Endodermal cell (in vitro differentiated cells): ENCODE measurements at regions not wholly inside any gene's neighbourhood (a gene's known extent, or its start where the extent isn't known, plus 50 kb on each side); places are given as distances from the start of the nearest gene placed in this dataset.

ENCODE experiments used
- DNase-seq: peaks from one replicate; pipeline ENCODE4 v3.0.0-alpha.2; 2017
- H3K27ac ChIP-seq: 2 replicates; pipeline ENCODE4 v1.5.1; 2013; ENCODE audit warnings: mild to moderate bottlenecking, low read depth, low read length, moderate library complexity
- H3K27me3 ChIP-seq: 2 replicates; pipeline ENCODE4 v1.6.1; 2013; ENCODE audit warnings: mild to moderate bottlenecking, low read length, moderate library complexity; ENCODE audit not compliant: insufficient read depth, control insufficient read depth, poor library complexity, severe bottlenecking
- H3K36me3 ChIP-seq: 2 replicates; pipeline ENCODE4 v1.7.0; 2013; ENCODE audit warnings: mild to moderate bottlenecking, low read length, moderate library complexity; ENCODE audit not compliant: control insufficient read depth, insufficient read depth
- H3K4me1 ChIP-seq: one replicate; pipeline ENCODE4 v1.7.0; 2013; ENCODE audit warnings: low read length; ENCODE audit not compliant: control insufficient read depth, insufficient read depth
- H3K4me3 ChIP-seq: 2 replicates; pipeline ENCODE4 v1.5.1; 2013; ENCODE audit warnings: mild to moderate bottlenecking, low read length, moderate library complexity
- H3K9ac ChIP-seq: 2 replicates; pipeline ENCODE4 v1.6.1; 2013; ENCODE audit warnings: mild to moderate bottlenecking, low read length, moderate library complexity; ENCODE audit not compliant: poor library complexity, severe bottlenecking; ENCODE audit errors: extremely low read depth
- H3K9me3 ChIP-seq: 2 replicates; pipeline ENCODE4 v1.6.1; 2013; ENCODE audit warnings: mild to moderate bottlenecking, low read length, moderate library complexity; ENCODE audit not compliant: control insufficient read depth
- H3K27ac Mint-ChIP-seq: 2 replicates; pipeline ENCODE4 v1.8.0; 2020; ENCODE audit warnings: mixed read lengths
- H3K27me3 Mint-ChIP-seq: 2 replicates; pipeline ENCODE4 v1.8.0; 2021; ENCODE audit warnings: mild to moderate bottlenecking, mixed read lengths; ENCODE audit not compliant: insufficient read depth
- H3K36me3 Mint-ChIP-seq: 2 replicates; pipeline ENCODE4 v1.8.0; 2020; ENCODE audit warnings: low read depth, mixed read lengths
- H3K4me1 Mint-ChIP-seq: 2 replicates; pipeline ENCODE4 v1.8.0; 2020; ENCODE audit warnings: mixed read lengths
- H3K4me3 Mint-ChIP-seq: 2 replicates; pipeline ENCODE4 v1.8.0; 2020; ENCODE audit warnings: mild to moderate bottlenecking, moderate library complexity, mixed read lengths
- H3K9me3 Mint-ChIP-seq: 2 replicates; pipeline ENCODE4 v1.8.0; 2020; ENCODE audit warnings: mild to moderate bottlenecking, mixed read lengths
- CTCF ChIP-seq: fragments of 200-600 bp; sonication (generic); conservative IDR thresholded peaks from 2 replicates; pipeline ENCODE4 v1.5.0; 2021; ENCODE audit warnings: antibody characterized with exemption, mild to moderate bottlenecking
- WGBS, 2 experiments: methylation state at CpG; one replicate each; pipeline versions ENCODE4 v1.1.5 to v1.1.7; 2013; ENCODE audit warnings: missing lambda C conversion rate in 2 of 2, mixed read lengths in 1 of 2; ENCODE audit not compliant: insufficient coverage in 1 of 2, insufficient read length in 1 of 2; 5-methylcytosine and 5-hydroxymethylcytosine counted together

GRCh38 chr10:57098146-57098545 lies 737.1 kb upstream of the ZWINT start:
- DNase-seq: no peak
- Mint-ChIP-seq H3K27ac (no peak overlapping the region), H3K9me3 (peaks cover 26% of the 10 kb centered on the region), H3K4me3 (no peak overlapping the region), H3K27me3 (no peaks in the 10 kb centered on the region), H3K36me3 (peaks cover 3% of the 10 kb centered on the region), H3K4me1 (peaks cover 10% of the 10 kb centered on the region)
- H3K9me3 ChIP-seq: peaks cover 31% of the 10 kb centered on the region
- 80 to 90% methylated on average over 1 to 2 of the region's 2 CpGs for WGBS, 2 experiments
- no peaks in the 10 kb centered on the region for H3K36me3 ChIP-seq
- H3K4me3 ChIP-seq: no peak overlapping the region
- H3K9ac ChIP-seq: no peak overlapping the region
- H3K27ac ChIP-seq: no peak overlapping the region
- H3K4me1 ChIP-seq: no peaks in the 10 kb centered on the region
- no peak for TF ChIP-seq CTCF
- H3K27me3 ChIP-seq: no peaks in the 10 kb centered on the region

GRCh38 chr10:57096044-57096443 lies 735.0 kb upstream of the ZWINT start:
- H3K4me1 Mint-ChIP-seq: no peaks in the 10 kb centered on the region
- Histone ChIP-seq H3K36me3 (no peaks in the 10 kb centered on the region), H3K4me1 (no peaks in the 10 kb centered on the region), H3K27me3 (no peaks in the 10 kb centered on the region), H3K4me3 (no peak overlapping the region), H3K9me3 (peaks cover 30% of the 10 kb centered on the region), H3K27ac (no peak overlapping the region), H3K9ac (no peak overlapping the region)
- H3K27ac Mint-ChIP-seq: no peak overlapping the region
- WGBS, 2 experiments: 95% methylated on average over 3 of the region's 3 CpGs; no CpG with 5 or more reads in 1 of the 2 experiments
- DNase-seq: no peak
- no peak overlapping the region for H3K4me3 Mint-ChIP-seq
- H3K27me3 Mint-ChIP-seq: no peaks in the 10 kb centered on the region
- H3K36me3 Mint-ChIP-seq: no peaks in the 10 kb centered on the region
- H3K9me3 Mint-ChIP-seq: peaks cover 21% of the 10 kb centered on the region
- no peak for TF ChIP-seq CTCF

- Histone ChIP-seq H3K9me3 (peaks cover 30% of the 10 kb centered on the region), H3K9ac (no peak overlapping the region)
These were observed 733.9 kb upstream of the ZWINT start for GRCh38 chr10:57094965-57095364.

More at GRCh38 chr10:57094965-57095364, 733.9 kb upstream of the ZWINT start:
- no peak for DNase-seq
- Mint-ChIP-seq H3K36me3 (no peaks in the 10 kb centered on the region), H3K27me3 (no peaks in the 10 kb centered on the region), H3K27ac (no peak overlapping the region), H3K4me1 (no peaks in the 10 kb centered on the region), H3K9me3 (peaks cover 21% of the 10 kb centered on the region), H3K4me3 (no peak overlapping the region)
- WGBS, 2 experiments: 94 to 98% methylated on average over 6 to 7 of the region's 7 CpGs
- Histone ChIP-seq H3K27ac (no peak overlapping the region), H3K4me1 (no peaks in the 10 kb centered on the region), H3K36me3 (no peaks in the 10 kb centered on the region), H3K4me3 (no peak overlapping the region), H3K27me3 (no peaks in the 10 kb centered on the region)
- no peak for TF ChIP-seq CTCF
